GM21737 (cell line): ENCODE measurements at regions not wholly inside any gene's neighbourhood (a gene's known extent, or its start where the extent isn't known, plus 50 kb on each side); places are given as distances from the start of the nearest gene placed in this dataset.

Experiments
- ATAC-seq: cut with Tn5 transposase; IDR thresholded peaks from one replicate; pipeline ENCODE4 v1.9.1; 2021; ENCODE audit warnings: mild to moderate bottlenecking, moderate library complexity; ENCODE audit not compliant: unreplicated experiment

- no peak for ATAC-seq
These were observed 94.1 kb upstream of the PAPPA start for GRCh38 chr9:116059466-116059865.

DNA sequence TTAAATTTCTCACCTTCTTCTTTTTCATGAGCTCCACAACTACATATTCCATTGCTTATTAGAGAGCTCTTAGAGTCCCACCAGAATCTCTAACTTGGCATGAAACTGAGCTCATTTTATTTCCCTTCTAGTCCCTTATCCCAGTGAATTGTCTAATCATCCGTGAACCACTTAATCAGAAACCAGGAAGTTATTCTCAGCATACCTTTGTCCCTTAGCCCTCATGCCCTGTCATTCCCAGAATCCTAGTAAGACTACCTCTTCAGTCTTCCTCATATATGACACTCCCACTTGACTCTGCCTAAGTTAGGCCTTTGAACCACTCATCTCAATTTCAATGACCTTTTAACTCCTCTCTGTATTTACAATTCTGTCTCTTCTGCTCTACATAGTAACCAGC, 93.0 kb upstream of the PAPPA start:
- no peak for ATAC-seq

DNA sequence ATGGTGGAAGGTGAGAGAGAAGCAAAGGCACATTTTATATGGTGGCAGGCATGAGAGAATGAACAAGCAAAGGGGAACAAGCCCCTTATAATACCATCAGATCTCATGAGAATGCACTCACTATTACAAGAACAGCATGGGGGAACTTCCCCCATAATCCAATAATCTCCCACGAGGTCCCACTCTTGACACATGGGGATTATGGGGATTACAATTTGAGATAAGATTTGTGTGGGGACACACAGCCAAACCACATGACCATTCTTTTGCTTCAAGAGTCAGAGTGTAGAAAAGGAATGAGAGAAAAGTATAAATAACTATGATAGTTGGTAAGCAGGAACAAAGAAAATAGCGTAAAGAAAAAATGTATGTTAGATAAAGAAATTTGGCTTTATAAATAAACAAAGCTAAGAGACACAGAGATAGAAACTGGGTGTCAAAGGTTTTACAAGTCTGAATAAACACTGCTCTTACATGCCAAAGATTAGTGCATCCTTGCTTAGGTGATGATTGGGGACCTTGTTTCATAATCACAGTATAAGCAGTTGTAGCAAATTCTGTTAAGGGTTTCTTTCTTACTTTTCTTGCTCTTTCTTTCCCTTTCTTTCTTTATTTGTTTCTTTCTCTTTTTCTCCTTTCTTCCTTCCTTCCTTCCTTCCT, 91.9 kb upstream of the PAPPA start:
- ATAC-seq, result no peak

DNA sequence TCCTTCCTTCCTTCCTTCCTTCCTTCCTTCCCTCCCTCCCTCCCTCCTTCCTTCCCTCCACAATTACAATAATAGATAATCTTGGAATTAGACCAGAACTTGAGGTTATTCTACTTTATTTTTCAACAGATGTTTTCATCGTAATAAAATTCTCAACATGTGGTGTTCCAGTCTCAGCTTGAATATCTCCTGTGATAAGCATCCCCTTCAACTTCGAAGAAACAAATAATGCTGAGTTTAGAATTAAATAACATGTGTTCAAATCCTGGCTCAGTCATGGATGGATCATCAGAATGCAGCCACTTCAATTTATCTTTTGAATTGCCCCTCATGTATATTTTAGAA, 91.4 kb upstream of the PAPPA start:
- ATAC-seq, result no peak

- no peak for ATAC-seq
These were observed 88.6 kb upstream of the PAPPA start for GRCh38 chr9:116064970-116065369.

DNA sequence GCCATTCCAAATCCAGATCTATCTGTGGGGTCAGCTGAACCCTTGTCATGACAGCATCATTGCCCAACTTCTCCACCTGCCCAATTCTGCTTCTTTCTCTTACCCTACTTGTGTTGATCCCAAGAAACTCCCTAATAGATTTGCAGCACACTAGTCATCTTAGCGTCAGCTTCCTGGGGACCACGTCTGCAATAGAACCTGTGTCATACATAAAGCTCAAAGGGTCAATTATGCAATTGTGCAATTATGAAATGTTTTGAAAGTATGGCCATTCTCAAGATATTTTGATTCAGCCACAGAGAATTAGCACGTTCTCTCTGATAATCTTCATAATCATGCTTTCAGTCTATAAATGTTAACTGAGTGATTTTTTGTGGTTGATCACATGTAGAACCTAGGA, 87.4 kb upstream of the PAPPA start:
- ATAC-seq, result no peak

GRCh38 chr9:116067566-116067965, 86.0 kb upstream of the PAPPA start:
- no peak for ATAC-seq

DNA sequence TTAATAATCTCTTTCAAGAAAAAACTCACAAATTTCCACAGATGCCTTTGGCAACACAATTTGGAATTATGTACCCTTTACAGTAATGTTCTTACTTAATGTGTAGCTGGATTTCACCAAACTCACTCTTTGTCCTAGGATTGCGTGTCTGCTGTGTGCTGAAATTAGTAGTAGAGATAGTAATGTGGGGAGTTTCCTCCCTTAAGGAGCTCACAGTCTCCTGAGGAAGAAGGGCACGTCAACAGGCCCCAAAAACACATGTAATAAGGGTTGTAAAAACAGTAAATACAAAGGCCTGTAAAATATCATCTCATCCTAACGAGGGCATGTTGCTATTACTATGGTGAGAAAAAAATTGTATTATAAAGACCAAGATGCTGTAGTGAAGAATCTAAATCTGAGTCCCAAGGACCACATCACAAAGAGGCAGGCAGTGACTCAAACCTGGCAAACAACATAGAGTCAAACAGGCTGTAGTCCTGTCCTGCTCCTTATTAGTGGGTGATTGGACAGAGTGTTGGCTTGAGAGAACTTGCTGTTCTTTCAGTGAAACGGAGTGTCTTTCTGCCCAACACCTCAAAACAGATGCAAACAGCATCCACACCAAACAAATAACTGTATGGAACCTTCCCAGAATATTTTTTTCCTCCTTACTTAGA, 83.2 kb upstream of the PAPPA start:
- ATAC-seq, result no peak

- no peak for ATAC-seq
These were observed 81.5 kb upstream of the PAPPA start for GRCh38 chr9:116072046-116072445.

GRCh38 chr9:116073826-116074225, 79.8 kb upstream of the PAPPA start:
- ATAC-seq, result no peak

GRCh38 chr9:116074658-116075057, 78.9 kb upstream of the PAPPA start:
- no peak for ATAC-seq

DNA sequence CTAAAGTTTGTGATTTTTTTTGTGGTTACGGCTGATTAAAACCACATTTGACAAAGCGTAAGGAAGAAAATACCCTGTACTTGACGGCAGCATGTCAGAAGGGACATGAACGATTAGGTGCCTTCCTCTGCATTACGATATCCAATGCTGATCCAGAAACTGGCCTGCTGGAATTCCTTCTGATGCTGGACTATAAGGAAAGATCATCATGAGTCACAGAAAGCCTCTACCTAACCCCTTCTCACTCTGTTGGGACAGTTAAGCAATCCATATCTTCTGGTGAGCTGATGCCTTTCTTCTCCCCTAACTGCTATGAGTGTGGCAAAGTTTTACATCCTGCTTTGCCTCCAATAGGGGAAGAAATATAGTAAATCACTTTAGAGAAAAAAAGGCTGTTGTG, 78.4 kb upstream of the PAPPA start:
- ATAC-seq, result no peak

- no peak for ATAC-seq
These were observed 75.0 kb upstream of the PAPPA start for GRCh38 chr9:116078640-116079039.

DNA sequence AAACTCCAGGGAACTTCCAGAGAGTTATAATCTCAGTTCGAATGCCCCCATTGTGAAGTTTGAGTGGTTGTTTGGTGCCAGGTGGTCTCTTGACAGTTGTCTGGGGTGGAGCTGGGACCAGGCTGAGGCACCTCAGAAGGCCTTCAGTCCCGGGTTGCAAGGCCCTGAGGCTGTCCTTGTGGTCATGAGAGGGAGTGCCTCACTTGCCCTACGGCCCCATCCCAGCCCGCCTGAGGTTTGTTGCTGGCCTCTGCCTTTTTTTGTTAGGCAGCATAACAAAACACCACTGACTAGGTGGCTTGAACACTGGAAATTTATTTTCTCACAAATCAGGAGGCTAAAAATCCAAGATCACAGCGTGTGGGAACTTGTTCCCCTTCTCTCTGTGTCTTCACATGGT, 73.0 kb upstream of the PAPPA start:
- no peak for ATAC-seq

- no peak for ATAC-seq
These were observed 72.0 kb upstream of the PAPPA start for GRCh38 chr9:116081435-116082115.

GRCh38 chr9:116083837-116084236, 69.8 kb upstream of the PAPPA start:
- ATAC-seq, result no peak

DNA sequence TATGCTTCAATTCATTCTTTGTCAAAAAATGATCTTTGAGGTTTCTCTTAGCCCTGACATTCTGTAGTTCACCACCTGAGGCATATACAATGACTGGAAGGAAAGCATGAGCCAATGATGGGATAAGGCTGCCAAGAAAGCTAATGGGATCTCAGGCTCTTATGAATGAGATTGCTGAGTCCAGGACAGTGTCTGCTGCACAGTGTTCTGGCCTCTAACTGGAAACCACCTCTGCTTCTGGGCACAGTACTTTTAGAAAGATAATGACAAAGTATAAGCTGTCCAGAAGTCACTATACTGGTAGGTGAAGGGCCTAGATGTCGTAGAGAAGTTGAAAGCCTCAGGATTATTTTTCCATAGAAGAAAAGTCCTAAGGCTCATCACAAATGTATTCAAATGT, 69.1 kb upstream of the PAPPA start:
- no peak for ATAC-seq

DNA sequence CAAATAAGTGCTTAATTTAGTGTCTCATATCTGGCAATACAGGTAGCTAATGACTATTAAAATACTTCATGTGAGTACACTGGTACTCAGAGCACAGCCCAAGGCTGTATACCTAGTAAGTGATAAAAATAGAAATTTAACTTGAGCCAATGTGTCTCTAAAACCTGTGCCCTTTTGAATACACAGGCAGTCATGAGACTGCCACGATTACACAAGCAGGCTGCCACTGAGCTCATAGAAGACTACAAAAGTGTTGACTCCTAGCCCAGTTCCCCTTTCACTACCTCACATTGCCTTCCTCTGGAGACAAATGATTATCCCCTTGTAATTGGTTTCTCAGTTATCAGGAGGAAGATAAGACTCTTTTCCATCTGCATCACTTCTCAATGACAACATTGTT, 66.3 kb upstream of the PAPPA start:
- ATAC-seq, result no peak

- no peak for ATAC-seq
These were observed 65.8 kb upstream of the PAPPA start for GRCh38 chr9:116087751-116088194.

GRCh38 chr9:116088396-116088795, 65.2 kb upstream of the PAPPA start:
- ATAC-seq, result no peak

DNA sequence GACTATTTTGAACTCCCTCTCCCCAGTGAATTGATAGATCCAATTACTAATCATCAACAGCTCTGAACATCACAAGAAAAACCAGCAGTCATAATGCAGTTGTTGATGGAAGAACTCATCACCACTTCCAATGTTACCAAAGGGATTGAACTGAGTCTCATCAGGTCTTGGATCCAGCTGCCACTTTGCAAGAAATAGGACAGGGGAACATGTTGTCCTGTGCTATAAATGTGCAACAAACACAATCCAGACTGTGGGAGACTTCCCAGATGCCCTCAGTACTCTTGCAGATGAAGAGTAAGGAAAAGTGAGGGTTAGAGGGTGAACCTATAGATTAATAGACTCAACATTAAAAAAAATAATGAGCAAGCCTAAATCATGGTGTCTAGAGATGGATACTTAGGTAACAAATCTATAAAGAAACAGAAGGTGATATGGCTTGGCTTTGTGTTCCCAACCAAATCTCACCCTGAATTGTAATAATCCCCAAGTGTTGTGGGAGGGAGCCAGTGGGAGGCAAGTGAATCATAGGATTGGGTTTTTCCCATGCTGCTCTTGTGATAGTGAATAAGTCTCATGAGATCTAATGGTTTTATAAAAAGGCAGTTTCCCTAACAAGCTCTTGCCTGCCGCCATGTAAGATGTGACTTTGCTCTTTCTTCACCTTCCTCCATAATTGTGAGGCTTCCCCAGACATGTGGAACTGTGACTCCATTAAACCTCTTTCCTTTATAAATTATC, 63.4 kb upstream of the PAPPA start:
- ATAC-seq, result no peak

GRCh38 chr9:116094846-116095245, 58.7 kb upstream of the PAPPA start:
- no peak for ATAC-seq
